HuH-7.5 (cell line): ENCODE measurements at regions not wholly inside any gene's neighbourhood (a gene's known extent, or its start where the extent isn't known, plus 50 kb on each side); places are given as distances from the start of the nearest gene placed in this dataset.
A peak's percentile ranks its signal among the peaks of the same experiment; 100 is the strongest.
"Not testable (repeated sequence)": the region's sequence is repeated elsewhere in the genome, so short reads cannot be mapped to it uniquely, and the experiment has no call there.

ENCODE experiments used
- DNase-seq: peaks from one replicate; pipeline ENCODE4 v3.0.0; 2011; ENCODE audit warnings: low spot score

DNA sequence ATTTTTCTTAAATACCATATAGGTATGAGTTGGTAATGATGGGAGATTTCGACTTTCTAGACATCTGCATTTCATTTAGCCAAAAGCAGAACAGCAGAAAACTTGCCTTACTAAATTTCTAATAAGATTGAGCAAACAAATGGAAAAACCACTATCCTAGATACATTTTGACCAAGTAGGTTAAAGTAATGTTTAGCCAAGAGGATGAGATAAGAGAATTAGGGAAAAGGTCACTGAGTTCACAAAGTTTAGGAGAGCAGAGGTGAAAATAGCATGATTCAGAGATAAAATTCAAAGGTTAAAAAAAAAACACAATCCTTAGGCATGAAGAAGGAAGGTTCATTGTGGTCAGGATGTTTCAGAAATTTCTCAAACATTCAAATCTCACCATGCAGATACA, 450.3 kb downstream of the CD83 start:
- DNase-seq = no peak

DNA sequence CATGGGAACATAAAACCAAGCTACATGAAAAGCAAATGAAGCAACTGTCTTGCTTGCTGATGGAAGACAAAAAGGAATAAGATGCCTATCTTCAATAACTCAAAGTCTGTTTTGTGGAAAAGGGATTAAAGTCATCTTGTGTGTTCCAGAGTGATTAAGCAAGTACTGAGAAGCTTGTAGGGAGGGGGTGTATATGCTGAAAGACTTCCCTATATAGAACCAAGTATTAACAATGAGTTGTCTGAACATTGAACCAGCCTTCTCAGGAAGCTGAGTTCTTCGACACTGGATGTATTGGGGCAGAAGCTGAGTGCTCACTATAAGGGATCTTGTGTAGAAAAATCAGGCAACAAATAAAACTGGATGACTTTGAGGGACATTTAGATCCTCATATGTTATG, 451.8 kb downstream of the CD83 start:
- no peak for DNase-seq

- not testable (repeated sequence) for DNase-seq
Observed at GRCh38 chr6:14569874-14570273, 452.3 kb downstream of the CD83 start.

GRCh38 chr6:14571001-14571400, 453.4 kb downstream of the CD83 start:
- DNase-seq = no peak

DNA sequence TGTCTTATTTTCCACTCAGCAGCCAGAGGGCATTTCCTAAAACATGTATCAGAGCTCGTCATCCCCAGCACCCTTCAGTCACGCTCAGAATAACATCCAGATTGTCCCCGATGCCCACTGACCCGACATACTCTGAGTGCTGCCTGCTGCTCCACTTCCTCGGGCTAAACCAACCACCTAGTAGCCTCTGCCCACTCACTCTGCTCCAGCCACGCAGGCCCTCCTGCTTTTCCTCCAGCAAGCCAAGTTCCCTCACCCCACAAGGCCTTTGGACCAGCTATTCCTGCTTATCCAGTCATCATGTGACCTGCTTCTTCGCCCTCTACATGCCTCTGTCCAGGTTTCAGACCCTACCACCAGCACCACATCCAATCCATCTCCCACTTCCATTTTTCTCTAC, 454.2 kb downstream of the CD83 start:
- DNase-seq = no peak

GRCh38 chr6:14573267-14573666, 455.7 kb downstream of the CD83 start:
- DNase-seq = no peak

GRCh38 chr6:14573703-14574290, 456.2 kb downstream of the CD83 start:
- no peak for DNase-seq

DNA sequence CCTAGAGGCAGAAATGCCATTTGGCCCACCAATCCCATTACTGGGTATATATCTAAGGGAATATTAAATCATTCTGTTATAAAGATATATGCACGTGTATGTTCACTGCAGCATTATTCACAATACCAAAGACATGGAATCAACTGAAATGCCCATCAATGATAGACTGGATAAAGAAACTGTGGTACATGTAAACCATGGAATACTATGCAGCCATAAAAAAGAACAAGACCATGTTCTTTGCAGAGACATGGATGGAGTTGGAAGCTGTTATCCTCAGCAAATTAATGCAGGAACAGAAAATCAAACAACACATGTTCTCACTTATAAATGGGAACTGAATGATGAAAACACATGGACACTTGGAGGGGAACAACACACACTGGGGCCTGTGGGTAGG, 458.4 kb downstream of the CD83 start:
- DNase-seq = no peak

DNA sequence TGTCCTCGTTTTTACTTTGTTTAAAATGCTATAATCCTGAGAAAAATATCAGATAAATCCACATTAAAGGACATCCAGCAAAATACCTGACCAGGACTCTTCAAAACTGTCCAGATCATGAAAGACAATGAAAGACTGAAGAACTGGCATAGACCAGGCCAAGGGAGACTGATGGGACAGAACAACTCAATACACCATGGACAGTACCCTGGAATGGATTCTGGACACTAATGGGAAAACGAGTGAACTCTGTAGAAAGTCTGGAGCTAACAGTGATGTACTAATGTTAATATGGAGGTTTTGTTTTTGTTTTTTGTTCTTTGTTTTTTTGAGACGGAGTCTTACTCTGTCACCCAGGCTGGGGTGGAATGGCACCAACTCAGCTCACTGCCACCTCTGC, 461.4 kb downstream of the CD83 start:
- DNase-seq = no peak

GRCh38 chr6:14582749-14583148, 465.2 kb downstream of the CD83 start:
- DNase-seq = no peak

DNA sequence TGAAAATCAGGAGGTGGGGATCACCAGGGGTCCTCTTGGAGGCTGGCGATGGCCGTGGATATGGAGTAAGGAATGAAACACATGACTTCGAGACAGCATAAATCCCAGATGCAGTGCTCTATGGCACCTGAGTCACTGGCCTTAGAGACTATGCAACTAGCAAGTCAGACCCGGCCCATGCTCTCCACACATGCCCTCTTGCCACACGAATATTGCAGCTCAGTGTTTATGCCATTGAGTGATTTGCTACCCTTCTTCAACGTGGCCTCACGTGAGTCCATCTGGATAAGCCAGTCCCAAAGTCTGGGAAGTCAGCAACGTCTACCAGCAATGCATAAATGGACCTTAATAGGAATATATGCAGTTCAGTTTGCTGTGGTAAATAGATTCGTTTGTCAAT, 466.3 kb downstream of the CD83 start:
- DNase-seq = no peak

DNA sequence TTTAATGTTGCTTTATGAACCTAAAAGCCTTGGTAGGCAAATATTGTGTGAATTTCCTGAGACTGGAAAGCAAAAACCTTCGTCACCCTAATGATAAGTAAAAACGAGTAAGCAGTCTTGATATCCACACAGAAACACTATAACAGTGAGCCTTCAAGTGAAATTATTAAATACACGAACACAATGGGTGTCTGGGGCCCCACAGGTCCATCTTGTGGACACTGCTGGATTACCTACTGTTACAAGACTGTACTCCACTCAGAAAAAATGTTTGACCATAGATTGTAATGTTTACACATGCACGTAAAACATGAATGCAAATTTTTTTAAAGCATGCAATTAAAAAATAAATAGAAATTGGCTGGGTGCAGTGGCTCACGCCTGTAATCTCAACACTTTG, 466.9 kb downstream of the CD83 start:
- DNase-seq = no peak

DNA sequence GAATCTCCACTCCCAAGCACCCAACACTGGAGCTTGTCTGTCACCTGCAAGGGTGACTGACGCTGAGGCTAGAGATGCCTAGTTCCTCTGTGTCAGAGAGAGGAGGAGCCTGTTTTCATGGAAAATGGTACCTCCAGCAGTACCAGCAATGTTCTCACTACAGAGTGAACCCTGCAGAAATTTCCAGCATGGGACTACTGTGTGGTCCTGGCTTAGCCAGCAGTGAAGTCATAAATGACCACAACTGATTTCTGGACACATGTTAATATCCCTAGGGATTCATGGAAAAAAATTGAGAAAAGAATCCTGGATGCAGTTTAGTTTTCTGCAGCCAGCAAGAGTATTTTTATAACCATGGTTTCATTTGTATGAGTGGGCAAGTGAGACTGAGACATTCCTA, 468.1 kb downstream of the CD83 start:
- no peak for DNase-seq

DNA sequence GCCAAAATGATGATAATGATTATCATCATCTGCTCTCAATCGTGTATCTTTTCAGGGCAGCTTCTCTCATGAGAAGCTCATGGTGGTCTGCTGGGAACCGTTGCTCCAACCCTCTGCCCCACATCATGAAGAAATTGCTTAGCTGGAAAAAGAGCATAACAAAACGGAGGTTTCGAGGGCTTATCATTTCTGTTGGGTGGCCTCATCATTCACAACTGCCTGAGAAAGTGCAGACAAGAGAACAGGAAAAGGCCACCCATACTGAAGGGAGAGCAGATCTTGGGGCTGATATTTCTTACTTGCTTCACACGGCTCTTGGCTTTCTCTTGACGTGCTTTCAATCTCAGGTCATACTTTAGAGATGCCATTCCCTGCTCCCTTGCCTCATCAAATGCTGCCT, 471.6 kb downstream of the CD83 start:
- no peak for DNase-seq

GRCh38 chr6:14590586-14590985, 473.0 kb downstream of the CD83 start:
- no peak for DNase-seq

DNA sequence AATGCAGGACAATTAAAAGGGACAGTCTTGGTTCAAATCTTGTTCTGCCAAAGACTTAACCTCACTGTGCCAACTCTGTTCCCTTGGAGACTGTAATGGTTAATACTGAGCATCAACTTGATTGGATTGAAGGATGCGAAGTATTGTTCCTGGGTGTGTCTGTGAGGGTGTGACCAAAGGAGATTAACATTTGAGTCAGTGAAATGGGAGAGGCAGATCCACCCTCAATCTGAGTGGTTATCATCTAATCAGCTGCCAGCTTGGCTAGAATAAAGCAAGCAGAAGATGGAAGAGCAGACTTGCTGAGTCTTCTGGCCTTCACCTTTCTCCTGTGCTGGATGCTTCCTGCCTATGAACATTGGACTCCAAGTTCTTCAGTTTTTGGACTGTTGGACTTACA, 474.4 kb downstream of the CD83 start:
- DNase-seq = no peak

GRCh38 chr6:14593286-14593685, 475.7 kb downstream of the CD83 start:
- no peak for DNase-seq

DNA sequence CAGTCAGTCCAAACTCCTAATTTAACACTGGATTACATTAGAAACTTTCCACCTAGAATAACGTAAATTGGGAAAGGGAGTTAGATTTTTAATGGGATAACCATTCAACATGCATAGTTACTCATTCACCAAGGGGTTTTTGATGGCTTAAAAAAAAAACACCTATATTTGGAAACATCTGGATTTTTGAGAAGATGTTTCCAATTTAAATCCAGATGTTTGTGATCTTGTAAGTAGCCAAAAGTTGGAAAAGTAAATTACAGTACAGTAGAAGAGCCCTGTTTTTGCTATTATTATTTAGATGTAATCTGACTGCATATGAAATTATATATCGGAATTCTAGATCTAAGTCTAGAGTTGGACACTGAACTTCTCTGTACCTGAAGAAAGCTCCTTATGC, 478.2 kb downstream of the CD83 start:
- DNase-seq = no peak

- DNase-seq = no peak
Observed at GRCh38 chr6:14596410-14596809, 478.8 kb downstream of the CD83 start.

- no peak for DNase-seq
Observed at GRCh38 chr6:14597090-14597489, 479.5 kb downstream of the CD83 start.

DNA sequence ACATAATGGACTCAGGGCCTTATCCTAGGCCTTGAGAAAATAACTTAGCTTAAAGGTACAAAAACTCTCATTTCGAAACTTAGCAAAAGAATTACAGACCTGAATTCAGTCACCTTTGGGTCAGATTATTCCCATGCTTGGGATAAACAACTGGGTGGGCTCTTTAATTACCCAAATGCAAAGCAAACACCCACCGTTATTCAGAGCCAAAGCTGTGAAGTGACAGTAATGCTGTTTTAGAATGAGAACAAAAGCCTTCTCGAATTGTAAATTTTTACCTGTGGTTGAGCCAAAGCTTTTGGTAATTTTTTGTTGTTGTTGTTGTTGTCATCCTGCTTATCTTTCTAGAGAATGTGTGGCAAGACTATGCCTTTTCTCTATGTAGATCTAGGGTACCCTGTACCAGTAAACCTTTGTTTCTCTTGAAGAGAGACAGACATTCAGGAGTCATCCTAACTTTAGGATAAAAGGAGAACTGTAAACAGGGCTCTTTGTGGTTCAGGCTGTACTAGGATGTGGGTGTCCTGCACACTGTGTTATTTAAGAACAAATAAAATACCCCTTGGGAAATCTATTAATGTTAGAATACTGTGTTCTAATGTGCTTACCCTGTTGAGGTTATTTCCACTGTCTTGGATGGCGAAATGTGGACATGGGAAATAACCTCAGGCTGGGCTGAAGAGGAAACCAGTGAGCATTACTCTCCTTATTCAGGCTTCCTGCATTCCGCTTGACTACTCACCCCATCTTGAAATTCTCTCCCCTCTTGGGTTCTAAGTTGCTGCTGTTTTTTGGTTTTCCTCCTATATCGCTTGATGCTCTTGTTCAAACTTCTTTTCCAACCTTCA, 480.7 kb downstream of the CD83 start:
- no peak for DNase-seq

- not testable (repeated sequence) for DNase-seq
Observed at GRCh38 chr6:14600306-14600705, 482.7 kb downstream of the CD83 start.

GRCh38 chr6:14601490-14601889, 483.9 kb downstream of the CD83 start:
- DNase-seq = peak; percentile 9

DNA sequence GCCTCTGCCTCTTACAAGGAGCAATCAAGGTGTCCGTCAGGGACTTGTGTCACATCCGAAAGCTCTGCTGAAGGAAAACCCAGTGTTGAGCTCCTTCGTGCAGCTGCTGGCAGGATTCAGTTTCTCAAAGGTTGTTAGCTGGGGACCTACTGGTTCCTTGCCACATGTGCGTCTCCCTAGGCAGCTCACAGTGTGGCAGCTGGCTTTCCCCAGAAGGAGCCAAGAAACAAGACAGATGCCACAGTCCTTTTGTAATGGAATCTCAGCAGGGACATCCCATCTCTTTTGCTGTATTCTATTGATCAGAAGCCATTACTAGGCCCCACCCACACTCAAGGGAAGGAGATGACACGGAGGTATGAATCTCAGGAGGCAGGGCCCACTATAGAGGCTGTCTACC, 488.8 kb downstream of the CD83 start:
- DNase-seq = no peak
